WERI-Rb-1 (cell line): ENCODE measurements at regions not wholly inside any gene's neighbourhood (a gene's known extent, or its start where the extent isn't known, plus 50 kb on each side); places are given as distances from the start of the nearest gene placed in this dataset.
A peak's percentile ranks its signal among the peaks of the same experiment; 100 is the strongest.
"Not testable (repeated sequence)": the region's sequence is repeated elsewhere in the genome, so short reads cannot be mapped to it uniquely, and the experiment has no call there.

Source experiments
- DNase-seq: peaks from one replicate; pipeline ENCODE4 v3.0.0-alpha.2; 2020
- H3K27ac ChIP-seq: fragments of 250-450 bp; sonication (Bioruptor Pico); 2 replicates; pipeline ENCODE4 v1.5.1; 2020; ENCODE audit warnings: mild to moderate bottlenecking, moderate library complexity
- H3K27me3 ChIP-seq: fragments of 250-450 bp; sonication (Bioruptor Pico); 2 replicates; pipeline ENCODE4 v1.5.1; 2021; ENCODE audit warnings: mild to moderate bottlenecking, low read depth, moderate library complexity; ENCODE audit not compliant: insufficient read depth, severe bottlenecking
- H3K36me3 ChIP-seq: fragments of 250-450 bp; sonication (Bioruptor Pico); 2 replicates; pipeline ENCODE4 v1.5.1; 2020; ENCODE audit warnings: mild to moderate bottlenecking, moderate library complexity
- H3K4me3 ChIP-seq: 2 replicates; pipeline ENCODE4 v1.5.1; 2011; ENCODE audit warnings: low read depth, mild to moderate bottlenecking, control low read depth, low read length
- H3K9me3 ChIP-seq: fragments of 250-450 bp; sonication (Bioruptor Pico); 2 replicates; pipeline ENCODE4 v1.5.1; 2021; ENCODE audit warnings: mild to moderate bottlenecking, moderate library complexity; ENCODE audit not compliant: severe bottlenecking
- CTCF ChIP-seq: IDR thresholded peaks from 2 replicates; pipeline ENCODE4 v1.5.1; 2011; ENCODE audit warnings: low read depth, mild to moderate bottlenecking, control low read depth, inconsistent platforms, low read length

GRCh38 chr5:93682471-93683404 is 58.7 kb downstream of the POU5F2 start:
- H3K4me3 ChIP-seq, H3K27me3 ChIP-seq, H3K27ac ChIP-seq, H3K36me3 ChIP-seq, DNase-seq, H3K9me3 ChIP-seq: not testable (repeated sequence)

- no peak for DNase-seq
- TF ChIP-seq CTCF = no peak
- H3K27ac ChIP-seq = no peak overlapping the region
- no peaks in the 10 kb centered on the region for H3K9me3 ChIP-seq
- H3K36me3 ChIP-seq = no peaks in the 10 kb centered on the region
- no peaks in the 10 kb centered on the region for H3K27me3 ChIP-seq
- no peak overlapping the region for H3K4me3 ChIP-seq
These were observed 60.0 kb downstream of the POU5F2 start for GRCh38 chr5:93681432-93681831.

GRCh38 chr5:93677359-93677891 is 64.0 kb downstream of the POU5F2 start:
- H3K27me3 ChIP-seq = no peaks in the 10 kb centered on the region
- TF ChIP-seq CTCF = no peak
- peak; percentile 77 for DNase-seq
- no peak overlapping the region for H3K4me3 ChIP-seq
- no peaks in the 10 kb centered on the region for H3K9me3 ChIP-seq
- H3K36me3 ChIP-seq = no peaks in the 10 kb centered on the region
- H3K27ac ChIP-seq = no peak overlapping the region

- no peak for DNase-seq
- no peaks in the 10 kb centered on the region for H3K9me3 ChIP-seq
- no peaks in the 10 kb centered on the region for H3K27me3 ChIP-seq
- no peak for TF ChIP-seq CTCF
- H3K4me3 ChIP-seq = no peak overlapping the region
- H3K27ac ChIP-seq = no peak overlapping the region
- H3K36me3 ChIP-seq = no peaks in the 10 kb centered on the region
These were observed 64.7 kb downstream of the POU5F2 start for GRCh38 chr5:93676704-93677103.

GRCh38 chr5:93675460-93676450 is 65.6 kb downstream of the POU5F2 start:
- TF ChIP-seq CTCF = no peak
- DNase-seq = no peak
- Histone ChIP-seq H3K27me3 (no peaks in the 10 kb centered on the region), H3K4me3 (no peak overlapping the region), H3K36me3 (no peaks in the 10 kb centered on the region), H3K9me3 (no peaks in the 10 kb centered on the region), H3K27ac (no peak overlapping the region)
